SK-N-MC (cell line): ENCODE measurements at regions not wholly inside any gene's neighbourhood (a gene's known extent, or its start where the extent isn't known, plus 50 kb on each side); places are given as distances from the start of the nearest gene placed in this dataset.

Source experiments
- DNase-seq: peaks from one replicate; pipeline ENCODE4 v3.0.0-alpha.2; 2011; ENCODE audit warnings: low read depth, low spot score
- H3K27ac ChIP-seq: fragments of 200-600 bp; sonication (generic); 2 replicates; pipeline ENCODE4 v1.5.1; 2016; ENCODE audit warnings: mixed run types
- H3K36me3 ChIP-seq: fragments of 200-600 bp; sonication (generic); 2 replicates; pipeline ENCODE4 v1.6.1; 2017; ENCODE audit warnings: antibody characterized with exemption, low read length, mixed read lengths; ENCODE audit not compliant: insufficient read depth
- H3K4me3 ChIP-seq: fragments of 200-600 bp; sonication (generic); 2 replicates; pipeline ENCODE4 v1.5.1; 2016
- H3K9ac ChIP-seq: fragments of 200-600 bp; sonication (generic); 2 replicates; pipeline ENCODE4 v1.8.0; 2017; ENCODE audit warnings: mixed run types, mixed read lengths; ENCODE audit not compliant: insufficient read length
- H3K9me3 ChIP-seq: fragments of 200-600 bp; sonication (generic); 2 replicates; pipeline ENCODE4 v1.6.1; 2017; ENCODE audit warnings: low read depth, mild to moderate bottlenecking, antibody characterized with exemption, low read length, moderate library complexity, mixed read lengths
- EZH2 ChIP-seq: fragments of 200-600 bp; sonication (generic); IDR thresholded peaks from one replicate; pipeline ENCODE4 v1.6.1; 2017; ENCODE audit warnings: antibody characterized with exemption
- FOXP2 ChIP-seq: optimal IDR thresholded peaks from 2 replicates; pipeline ENCODE3; 2011; ENCODE audit warnings: mild to moderate bottlenecking, moderate library complexity; ENCODE audit not compliant: insufficient read depth; ENCODE audit errors: extremely low read length, control extremely low read depth
- POLR2AphosphoS5 ChIP-seq: IDR thresholded peaks from 2 replicates; pipeline ENCODE4 v1.6.1; 2012; ENCODE audit warnings: mild to moderate bottlenecking, low read depth, low read length, borderline replicate concordance

DNA sequence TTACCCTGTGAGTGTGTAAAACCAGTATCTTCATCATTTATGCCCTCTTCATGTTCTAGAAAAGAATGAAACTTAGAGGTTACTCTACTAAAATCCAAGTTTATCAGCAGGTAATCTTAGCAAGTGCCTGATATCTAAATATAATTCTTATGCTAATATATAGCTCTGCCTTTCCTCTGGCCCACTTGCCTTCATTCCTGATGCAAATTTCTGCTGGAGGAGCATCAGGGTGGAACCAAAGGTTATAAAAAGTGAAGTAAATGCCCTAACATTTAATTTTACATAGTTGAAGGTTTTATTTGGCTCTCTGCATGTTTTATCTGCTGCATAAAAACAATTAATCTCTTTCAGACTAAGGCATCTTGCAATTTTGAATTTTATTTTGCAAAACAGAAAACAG is 936.2 kb downstream of the ROBO2 start:
- no peak for DNase-seq
- no peaks in the 10 kb centered on the region for H3K9me3 ChIP-seq

DNA sequence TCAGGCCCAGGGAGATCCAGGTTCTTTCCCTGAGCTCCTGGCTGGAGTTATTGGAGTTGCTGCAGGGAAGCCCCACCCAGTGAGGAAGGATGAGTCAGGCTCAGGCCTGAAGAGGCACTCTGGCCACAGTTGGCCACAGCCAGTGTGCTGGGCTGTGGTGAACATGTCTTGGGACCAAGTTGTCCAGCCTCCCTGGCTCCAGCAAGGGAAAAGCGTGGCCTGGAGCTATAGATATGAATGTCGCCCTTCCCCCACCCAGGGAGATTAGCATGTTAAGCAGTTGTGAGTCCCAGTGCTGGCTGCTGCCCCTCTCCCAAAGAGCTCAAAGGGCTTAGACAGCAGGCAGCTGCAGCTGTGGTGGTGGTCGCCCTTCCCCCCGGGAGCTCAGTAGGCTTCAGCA is 963.2 kb downstream of the ROBO2 start:
- Histone ChIP-seq H3K9me3 (no peaks in the 10 kb centered on the region), H3K36me3 (no peaks in the 10 kb centered on the region), H3K9ac (no peak overlapping the region), H3K4me3 (no peak overlapping the region), H3K27ac (no peak overlapping the region)
- no peak for TF ChIP-seq POLR2AphosphoS5
- TF ChIP-seq FOXP2 = no peak
- no peak for TF ChIP-seq EZH2
- no peak for DNase-seq

More for the DNA sequence above, 936.2 kb downstream of the ROBO2 start:
- Histone ChIP-seq H3K27ac (no peak overlapping the region), H3K4me3 (no peak overlapping the region), H3K36me3 (no peaks in the 10 kb centered on the region), H3K9ac (no peak overlapping the region)
- TF ChIP-seq POLR2AphosphoS5 = no peak
- TF ChIP-seq EZH2 = no peak

DNA sequence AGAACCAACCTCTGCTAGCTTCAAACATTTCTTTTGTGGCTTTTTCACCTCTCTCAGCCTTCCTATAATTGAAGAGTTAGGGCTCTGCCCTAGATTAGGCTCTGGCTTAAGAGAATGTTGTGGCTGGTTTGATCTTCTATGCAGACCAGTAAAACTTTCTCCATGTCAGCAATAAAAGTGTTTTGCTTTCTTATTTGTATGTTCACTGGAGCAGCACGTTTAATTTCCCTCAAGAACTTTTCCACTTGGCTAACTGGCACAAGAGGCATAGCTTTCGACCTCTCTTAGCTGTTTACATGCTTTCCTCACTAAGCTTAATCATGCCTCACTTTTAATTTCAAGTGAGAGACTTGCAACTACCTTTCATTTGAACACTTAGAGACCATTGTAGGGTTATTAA is 964.7 kb downstream of the ROBO2 start:
- no peak for TF ChIP-seq EZH2
- no peak for TF ChIP-seq POLR2AphosphoS5
- TF ChIP-seq FOXP2 = no peak
- H3K9ac ChIP-seq = no peak overlapping the region
- H3K4me3 ChIP-seq = no peak overlapping the region
- H3K9me3 ChIP-seq = no peaks in the 10 kb centered on the region
- no peak overlapping the region for H3K27ac ChIP-seq
- no peak for DNase-seq
- H3K36me3 ChIP-seq = no peaks in the 10 kb centered on the region

DNA sequence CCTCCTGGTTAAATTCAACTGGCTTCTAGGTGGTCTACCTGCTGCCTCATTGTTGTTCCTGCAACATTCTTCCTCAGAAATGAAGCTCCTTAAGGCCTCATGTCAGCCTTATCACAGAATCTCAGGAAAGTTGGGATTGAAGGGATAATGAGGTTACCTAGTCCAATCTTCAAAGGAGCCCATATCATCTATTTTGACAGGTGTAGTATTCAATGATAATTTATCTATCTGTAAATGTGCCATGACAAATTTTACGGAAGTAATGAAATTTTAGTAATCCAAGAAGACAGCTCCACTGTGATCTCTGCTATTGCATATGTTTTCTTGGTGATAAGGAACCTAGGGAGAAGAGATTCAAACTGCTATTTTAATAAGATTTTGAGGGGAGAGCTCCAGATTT is 973.8 kb downstream of the ROBO2 start:
- no peak for DNase-seq
- no peak overlapping the region for H3K4me3 ChIP-seq
- H3K9ac ChIP-seq = no peak overlapping the region
- no peaks in the 10 kb centered on the region for H3K9me3 ChIP-seq
- TF ChIP-seq POLR2AphosphoS5 (no peak), EZH2 (no peak), FOXP2 (no peak)
- H3K36me3 ChIP-seq = no peaks in the 10 kb centered on the region
- H3K27ac ChIP-seq = no peak overlapping the region

DNA sequence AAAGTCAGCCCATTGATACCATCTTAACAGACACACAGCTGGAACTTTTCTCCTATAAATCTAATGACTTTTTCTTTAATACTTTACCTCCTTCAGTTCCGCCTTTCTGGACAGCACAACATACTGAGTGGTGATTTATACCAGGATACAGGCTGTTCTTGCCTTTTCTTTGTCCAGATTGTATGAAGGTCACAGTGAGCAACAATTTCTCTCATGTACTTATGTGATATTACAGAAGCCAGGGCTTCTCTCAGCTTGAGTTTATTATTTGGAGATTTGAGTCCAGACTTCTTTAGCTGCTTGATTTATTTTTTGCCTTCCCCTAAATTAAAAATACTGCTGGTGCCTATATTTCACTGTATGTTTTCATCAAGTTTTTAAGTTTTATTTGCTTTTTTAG is 976.0 kb downstream of the ROBO2 start:
- H3K27ac ChIP-seq = no peak overlapping the region
- H3K9me3 ChIP-seq = no peaks in the 10 kb centered on the region
- no peaks in the 10 kb centered on the region for H3K36me3 ChIP-seq
- H3K9ac ChIP-seq = no peak overlapping the region
- DNase-seq = no peak
- TF ChIP-seq POLR2AphosphoS5 (no peak), FOXP2 (no peak)
- no peak overlapping the region for H3K4me3 ChIP-seq

DNA sequence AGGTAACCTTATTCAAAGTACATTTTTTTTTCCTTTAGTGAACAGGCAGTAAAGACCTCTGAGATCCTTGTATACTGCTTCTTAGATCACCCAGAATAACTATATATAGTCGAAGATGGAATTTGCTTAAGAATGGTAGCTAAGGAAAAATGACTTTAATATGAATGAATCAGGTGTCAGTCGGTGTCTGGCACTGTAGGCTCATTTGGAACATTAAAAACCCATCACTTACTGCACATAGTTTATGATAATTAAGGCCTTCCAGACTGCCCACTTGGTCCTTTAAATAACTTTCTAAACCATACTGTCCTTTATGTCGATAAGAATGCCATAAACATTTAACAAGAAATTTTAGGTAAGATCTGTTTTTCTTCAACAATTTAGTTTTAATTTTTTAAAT is 981.8 kb downstream of the ROBO2 start:
- H3K27ac ChIP-seq = no peak overlapping the region
- H3K36me3 ChIP-seq = no peaks in the 10 kb centered on the region
- no peak overlapping the region for H3K9ac ChIP-seq
- H3K9me3 ChIP-seq = no peaks in the 10 kb centered on the region
- TF ChIP-seq EZH2 (no peak), FOXP2 (no peak), POLR2AphosphoS5 (no peak)
- no peak overlapping the region for H3K4me3 ChIP-seq
- DNase-seq = no peak

DNA sequence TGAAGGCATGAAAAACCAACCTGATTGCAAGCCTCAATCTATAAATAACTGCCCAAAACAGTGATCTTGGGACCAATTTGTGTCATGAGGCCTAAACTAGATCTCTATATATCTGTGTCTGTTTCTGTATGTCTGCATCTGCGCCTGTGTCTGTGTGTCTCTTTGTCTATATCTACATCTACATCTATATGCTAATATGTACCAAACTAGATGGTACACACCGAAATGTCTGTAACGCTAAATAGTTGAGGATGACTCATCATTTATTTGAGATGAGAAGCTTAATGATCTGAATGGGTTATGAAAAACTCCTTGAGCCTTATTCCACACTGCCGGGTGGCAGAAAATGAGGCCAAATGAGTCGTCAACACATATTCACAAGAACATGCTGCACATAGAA is 982.3 kb downstream of the ROBO2 start:
- Histone ChIP-seq H3K27ac (no peak overlapping the region), H3K9ac (no peak overlapping the region), H3K9me3 (no peaks in the 10 kb centered on the region), H3K4me3 (no peak overlapping the region), H3K36me3 (no peaks in the 10 kb centered on the region)
- TF ChIP-seq EZH2 = no peak
- no peak for TF ChIP-seq POLR2AphosphoS5
- no peak for TF ChIP-seq FOXP2
- DNase-seq = no peak

DNA sequence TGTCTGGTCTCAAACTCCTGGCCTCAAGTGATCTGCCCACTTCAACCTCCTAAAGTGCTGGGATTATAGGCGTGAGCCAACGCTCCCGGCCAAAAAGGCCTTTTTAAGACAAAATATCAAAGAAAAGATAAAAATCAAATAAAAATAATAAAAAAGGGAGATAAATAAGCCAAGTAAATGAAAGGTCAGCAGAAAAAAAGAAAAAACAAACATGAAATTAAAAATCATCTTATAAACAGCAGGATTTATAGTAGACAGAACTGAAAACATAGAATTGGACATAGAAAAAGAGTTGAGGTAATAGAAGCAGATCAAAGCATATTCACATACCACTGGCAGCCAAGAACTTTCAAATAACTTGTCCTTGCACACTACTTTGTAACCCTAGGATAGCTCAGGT is 983.4 kb downstream of the ROBO2 start:
- DNase-seq = no peak
- Histone ChIP-seq H3K4me3 (no peak overlapping the region), H3K9ac (no peak overlapping the region), H3K36me3 (no peaks in the 10 kb centered on the region), H3K9me3 (no peaks in the 10 kb centered on the region), H3K27ac (no peak overlapping the region)
- TF ChIP-seq EZH2 (no peak), FOXP2 (no peak), POLR2AphosphoS5 (no peak)

DNA sequence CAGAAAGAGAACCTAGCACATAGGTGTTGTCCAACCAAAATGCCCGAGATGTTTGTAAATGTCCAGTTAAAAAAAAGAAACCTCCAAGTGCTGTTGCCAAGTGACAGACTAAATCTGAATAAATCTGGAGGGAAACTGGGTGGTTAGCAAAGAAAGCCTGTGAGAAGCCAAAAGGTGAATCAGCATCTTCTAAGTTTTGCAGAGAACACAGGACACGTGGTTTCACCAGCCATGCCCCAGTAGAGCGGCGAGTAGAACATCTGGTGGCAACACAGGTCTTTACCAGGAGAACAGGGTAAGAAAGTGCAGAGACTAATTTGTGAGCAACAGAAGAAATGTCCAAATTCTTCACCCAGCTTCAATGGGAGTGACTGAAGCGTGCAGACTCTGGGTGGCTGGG is 986.0 kb downstream of the ROBO2 start:
- no peaks in the 10 kb centered on the region for H3K36me3 ChIP-seq
- no peaks in the 10 kb centered on the region for H3K9me3 ChIP-seq
- no peak for DNase-seq
- H3K27ac ChIP-seq = no peak overlapping the region
- no peak overlapping the region for H3K4me3 ChIP-seq
- TF ChIP-seq POLR2AphosphoS5 = no peak
- no peak for TF ChIP-seq FOXP2
- no peak for TF ChIP-seq EZH2
- H3K9ac ChIP-seq = no peak overlapping the region
